Liver (tissue), 8 donors: ENCODE measurements at regions not wholly inside any gene's neighbourhood (a gene's known extent, or its start where the extent isn't known, plus 50 kb on each side); places are given as distances from the start of the nearest gene placed in this dataset.

Experiments
- DNase-seq: peaks from one replicate; pipeline ENCODE4 v3.0.0-alpha.2; 2017; ENCODE audit warnings: low spot score
- H3K27ac ChIP-seq, 2 donors: one replicate each; pipeline ENCODE4 v1.7.0; 2013; ENCODE audit warnings: inconsistent platforms in 2 of 2, low read length in 2 of 2, control low read depth in 1 of 2, low read depth in 1 of 2, mild to moderate bottlenecking in 1 of 2
- H3K27me3 ChIP-seq, 4 donors: one replicate each; pipeline versions ENCODE4 v1.6.1 to v1.7.0; 2013; ENCODE audit warnings: low read length in 3 of 4, inconsistent platforms in 1 of 4, mild to moderate bottlenecking in 1 of 4, moderate library complexity in 1 of 4; ENCODE audit not compliant: control insufficient read depth in 4 of 4, insufficient read depth in 4 of 4
- H3K36me3 ChIP-seq, 4 donors: one replicate each; pipeline versions ENCODE4 v1.6.1 to v1.7.0; 2013; ENCODE audit warnings: low read length in 3 of 4, mild to moderate bottlenecking in 3 of 4, low read depth in 1 of 4, moderate library complexity in 1 of 4; ENCODE audit not compliant: control insufficient read depth in 4 of 4, insufficient read depth in 3 of 4
- H3K4me1 ChIP-seq, 4 donors: one replicate each; pipeline versions ENCODE4 v1.6.1 to v1.7.0; 2013; ENCODE audit warnings: low read length in 3 of 4, mild to moderate bottlenecking in 3 of 4, moderate library complexity in 1 of 4; ENCODE audit not compliant: control insufficient read depth in 4 of 4, insufficient read depth in 4 of 4
- H3K4me3 ChIP-seq, 3 donors: one replicate each; pipeline versions ENCODE4 v1.6.1 to v1.7.0; 2013; ENCODE audit warnings: low read length in 3 of 3, control low read depth in 1 of 3, low read depth in 1 of 3, mild to moderate bottlenecking in 1 of 3
- H3K9ac ChIP-seq, 2 donors: one replicate each; pipeline ENCODE4 v1.7.0; 2013; ENCODE audit warnings: low read length in 2 of 2, mild to moderate bottlenecking in 2 of 2, moderate library complexity in 2 of 2, control low read depth in 1 of 2, low read depth in 1 of 2
- H3K9me3 ChIP-seq, 4 donors: one replicate each; pipeline versions ENCODE4 v1.6.1 to v1.7.0; 2013; ENCODE audit warnings: low read length in 3 of 4; ENCODE audit not compliant: control insufficient read depth in 4 of 4
- ATF3 ChIP-seq: IDR thresholded peaks from 2 replicates; pipeline ENCODE4 v1.6.1; 2016; ENCODE audit warnings: antibody characterized with exemption
- CTCF ChIP-seq: fragments of 150-350 bp; IDR thresholded peaks from 2 replicates; pipeline ENCODE4 v1.5.1; 2017; ENCODE audit warnings: improper control_type of control experiment, low read depth, low read length; ENCODE audit not compliant: missing input control
- EGR1 ChIP-seq, 2 donors: IDR thresholded peaks; 2 replicates each; pipeline ENCODE4 v1.6.1; 2016 to 2018; ENCODE audit warnings: antibody characterized with exemption in 2 of 2, low read depth in 2 of 2
- FOXA1 ChIP-seq: IDR thresholded peaks from 2 replicates; pipeline ENCODE4 v1.6.1; 2016; ENCODE audit warnings: antibody characterized with exemption
- FOXA2 ChIP-seq: IDR thresholded peaks from 2 replicates; pipeline ENCODE4 v1.6.1; 2016; ENCODE audit warnings: antibody characterized with exemption
- GABPA ChIP-seq, 2 donors: IDR thresholded peaks in 1 of 2; conservative IDR thresholded peaks in 1 of 2; 2 replicates each; pipeline ENCODE4 v1.6.1; 2016; ENCODE audit warnings: antibody characterized with exemption in 2 of 2, mild to moderate bottlenecking in 1 of 2, moderate library complexity in 1 of 2
- HNF4A ChIP-seq, 2 donors: conservative IDR thresholded peaks; 2 replicates each; pipeline ENCODE4 v1.6.1; 2016; ENCODE audit warnings: antibody characterized with exemption in 2 of 2, mild to moderate bottlenecking in 2 of 2
- HNF4G ChIP-seq: IDR thresholded peaks from 2 replicates; pipeline ENCODE4 v1.6.1; 2016; ENCODE audit warnings: antibody characterized with exemption
- JUND ChIP-seq, 2 donors: IDR thresholded peaks; 2 replicates each; pipeline ENCODE4 v1.6.1; 2016; ENCODE audit warnings: antibody characterized with exemption in 2 of 2
- MAX ChIP-seq: IDR thresholded peaks from 2 replicates; pipeline ENCODE4 v1.6.1; 2016; ENCODE audit warnings: antibody characterized with exemption
- NR2F2 ChIP-seq: IDR thresholded peaks from 2 replicates; pipeline ENCODE4 v1.6.1; 2016; ENCODE audit warnings: antibody characterized with exemption
- RAD21 ChIP-seq, 2 donors: IDR thresholded peaks; 2 replicates each; pipeline ENCODE4 v1.6.1; 2016; ENCODE audit warnings: antibody characterized with exemption in 2 of 2, mild to moderate bottlenecking in 2 of 2
- REST ChIP-seq: IDR thresholded peaks from 2 replicates; pipeline ENCODE4 v1.6.1; 2016; ENCODE audit warnings: antibody characterized with exemption, mild to moderate bottlenecking
- RXRA ChIP-seq, 2 donors: IDR thresholded peaks; 2 replicates each; pipeline ENCODE4 v1.6.1; 2017 to 2018; ENCODE audit warnings: antibody characterized with exemption in 2 of 2, mild to moderate bottlenecking in 1 of 2
- SP1 ChIP-seq: IDR thresholded peaks from 2 replicates; pipeline ENCODE4 v1.6.1; 2018; ENCODE audit warnings: antibody characterized with exemption, mild to moderate bottlenecking
- TAF1 ChIP-seq: conservative IDR thresholded peaks from 2 replicates; pipeline ENCODE4 v1.6.1; 2016; ENCODE audit warnings: antibody characterized with exemption, mild to moderate bottlenecking
- YY1 ChIP-seq: IDR thresholded peaks from 2 replicates; pipeline ENCODE4 v1.6.1; 2016; ENCODE audit warnings: antibody characterized with exemption, mild to moderate bottlenecking
- ZBTB33 ChIP-seq: IDR thresholded peaks from 2 replicates; pipeline ENCODE4 v1.6.1; 2016; ENCODE audit warnings: antibody characterized with exemption
- WGBS: extraction: QIAGEN DNeasy Blood & Tissue Kit; methylation state at CpG from one replicate; pipeline ENCODE4 v1.1.7; 2013; 5-methylcytosine and 5-hydroxymethylcytosine counted together
- donor health status: healthy.
- donor health status: healthy.
- donor health status: healthy.
- donor health status: healthy.
- donor health status: healthy.

GRCh38 chr12:4154672-4155225, 118.8 kb upstream of the CCND2 start:
- no peak overlapping the region for H3K27ac ChIP-seq
- no peaks in the 10 kb centered on the region for H3K36me3 ChIP-seq
- no peaks in the 10 kb centered on the region for H3K4me1 ChIP-seq
- no peak for DNase-seq
- H3K4me3 ChIP-seq = no peak overlapping the region
- H3K9me3 ChIP-seq = no peaks in the 10 kb centered on the region
- TF ChIP-seq TAF1 (no peak), NR2F2 (no peak), FOXA2 (no peak)
- no peaks in the 10 kb centered on the region for H3K27me3 ChIP-seq
- no peak overlapping the region for H3K9ac ChIP-seq
- 86% methylated on average over 7 of the region's 7 CpGs for WGBS

GRCh38 chr12:4153343-4153892, 120.1 kb upstream of the CCND2 start:
- Histone ChIP-seq H3K4me3 (no peak overlapping the region), H3K4me1 (no peaks in the 10 kb centered on the region), H3K27ac (no peak overlapping the region), H3K9me3 (no peaks in the 10 kb centered on the region), H3K36me3 (no peaks in the 10 kb centered on the region), H3K9ac (no peak overlapping the region), H3K27me3 (no peaks in the 10 kb centered on the region)
- WGBS = 65% methylated on average over 3 of the region's 3 CpGs
- TF ChIP-seq NR2F2 (no peak), FOXA2 (no peak), EGR1 (IDR thresholded peaks at IDR 0.05; ENCODE audit: low read depth in 2 of 2) (no peak), YY1 (no peak), SP1 (no peak), JUND (IDR thresholded peaks at IDR 0.05) (no peak), MAX (no peak), TAF1 (no peak), FOXA1 (no peak), RAD21 (IDR thresholded peaks at IDR 0.05) (no peak), HNF4G (no peak), CTCF (no peak), ATF3 (no peak), REST (no peak), GABPA (IDR thresholded peaks at IDR 0.05 in 1 of 2, conservative IDR thresholded peaks at IDR 0.05 in 1 of 2) (no peak), RXRA (IDR thresholded peaks at IDR 0.05) (no peak), HNF4A (conservative IDR thresholded peaks at IDR 0.05) (no peak), ZBTB33 (no peak)
- no peak for DNase-seq
